Suprapubic skin (tissue), 3 donors: ENCODE measurements at regions not wholly inside any gene's neighbourhood (a gene's known extent, or its start where the extent isn't known, plus 50 kb on each side); places are given as distances from the start of the nearest gene placed in this dataset.
"Not testable (repeated sequence)": the region's sequence is repeated elsewhere in the genome, so short reads cannot be mapped to it uniquely, and the experiment has no call there.

Experiments
- CTCF ChIP-seq, 2 donors: fragments of 200-600 bp in 1 of 2; fragments of 450-650 bp in 1 of 2; sonication (generic) in 1 of 2; IDR thresholded peaks; one replicate each; pipeline ENCODE4 v1.5.1; 2016 to 2019; ENCODE audit warnings: antibody characterized with exemption in 2 of 2, mild to moderate bottlenecking in 1 of 2, moderate library complexity in 1 of 2
- EP300 ChIP-seq: sonication (generic); formaldehyde crosslinking; IDR thresholded peaks from one replicate; pipeline ENCODE4 v1.6.1; 2017; ENCODE audit warnings: antibody characterized with exemption
- POLR2A ChIP-seq, 2 donors: fragments of 450-650 bp; IDR thresholded peaks; one replicate each; pipeline ENCODE4 v1.6.1; 2017; ENCODE audit warnings: antibody characterized with exemption in 2 of 2, mild to moderate bottlenecking in 2 of 2, moderate library complexity in 2 of 2

- TF ChIP-seq CTCF (IDR thresholded peaks at IDR 0.05); EP300; POLR2A (IDR thresholded peaks at IDR 0.05): not testable (repeated sequence)
Observed at GRCh38 chr2:111503844-111504570, 380.0 kb downstream of the ANAPC1 start.
